ENCODE measurements at regions not wholly inside any gene's neighbourhood (a gene's known extent, or its start where the extent isn't known, plus 50 kb on each side); places are given as distances from the start of the nearest gene placed in this dataset.
"Not testable (repeated sequence)": the region's sequence is repeated elsewhere in the genome, so short reads cannot be mapped to it uniquely, and the experiment has no call there.

- TF ChIP-seq EZH2 (IDR thresholded peaks at IDR 0.05; ENCODE audit: borderline replicate concordance, low read depth, low read length, poor library complexity, severe bottlenecking); CTCF (conservative IDR thresholded peaks at IDR 0.05; ENCODE audit: low read depth, low read length): not testable (repeated sequence)
Measured at GRCh38 chr16:88156640-88157283, 205.5 kb downstream of the BANP start.

All from A673 (cell line).